ENCODE measurements at regions not wholly inside any gene's neighbourhood (a gene's known extent, or its start where the extent isn't known, plus 50 kb on each side); places are given as distances from the start of the nearest gene placed in this dataset.

- no peaks in the 10 kb centered on the region for H3K4me1 ChIP-seq (replicated peaks in 1 of 2; ENCODE audit: control insufficient read depth in 2 of 2, insufficient read depth in 2 of 2, low read length in 2 of 2)
- no peaks in the 10 kb centered on the region for H3K9me1 ChIP-seq (ENCODE audit: control insufficient read depth, insufficient read depth, low read length)
- H3K27ac ChIP-seq (ENCODE audit: extremely low read depth, low read depth, low read length), result no peak overlapping the region
- no TSS peak for BruUV-seq (replicated peaks)
- H4K20me1 ChIP-seq (replicated peaks; ENCODE audit: control insufficient read depth, insufficient read depth, low read length), result no peaks in the 10 kb centered on the region
- FAIRE-seq, result no peak
- no peaks in the 10 kb centered on the region for H3K36me3 ChIP-seq (ENCODE audit: control insufficient read depth, insufficient read depth, low read length)
- WGBS (ENCODE audit: insufficient coverage, low coverage, missing lambda C conversion rate), result 0% methylated on average over 1 of the region's 1 CpG
- H3K9me3 ChIP-seq (replicated peaks; ENCODE audit: control insufficient read depth, insufficient read depth, low read depth, low read length), result no peaks in the 10 kb centered on the region
- no peak for ATAC-seq
- intact Hi-C loops (cut with micrococcal nuclease), result no loop called here
- H3K27me3 ChIP-seq (ENCODE audit: control insufficient read depth in 2 of 2, insufficient read depth in 2 of 2, low read length in 2 of 2), result no peaks in the 10 kb centered on the region
- DNase-seq (ENCODE audit: extremely low read depth in 1 of 4, low spot score in 3 of 4), result no peak
- in situ Hi-C loops (cut with MboI), result no loop called here
- H3K4me3 ChIP-seq, result no peak overlapping the region
- no peak overlapping the region for H3K4me2 ChIP-seq (ENCODE audit: insufficient read depth, low read length)
- ChIA-PET CTCF (ENCODE audit: low intra/inter-chr PET ratio) (no interaction called here), POLR2A (no interaction called here)
- no peaks in the 10 kb centered on the region for H3K79me2 ChIP-seq (ENCODE audit: control insufficient read depth, insufficient read depth, low read length)
- H3K9ac ChIP-seq (ENCODE audit: insufficient read depth in 1 of 2, low read depth in 2 of 2, low read length in 2 of 2), result no peak overlapping the region
- no peak overlapping the region for H2AFZ ChIP-seq (ENCODE audit: low read depth, low read length)
- TF ChIP-seq NELFE (IDR thresholded peaks at IDR 0.05; ENCODE audit: insufficient read depth, insufficient read length), result no peak
- TF ChIP-seq ARID3A (IDR thresholded peaks at IDR 0.05; ENCODE audit: borderline replicate concordance, low read depth, low read length), result no peak
- TF ChIP-seq MCM5 (IDR thresholded peaks at IDR 0.05; ENCODE audit: low read depth), result no peak
- TF ChIP-seq U2AF1 (optimal IDR thresholded peaks at IDR 0.05; ENCODE audit: low read depth, low read length), result no peak
- TF ChIP-seq ZSCAN29 (IDR thresholded peaks at IDR 0.05), result no peak
- no peak for TF ChIP-seq HDAC8 (tag; IDR thresholded peaks at IDR 0.05)
- no peak for TF ChIP-seq PYGO2 (tag; IDR thresholded peaks at IDR 0.05)
- no peak for TF ChIP-seq CC2D1A (IDR thresholded peaks at IDR 0.05)
- no peak for TF ChIP-seq KAT7 (CRISPR knock-in tag; IDR thresholded peaks at IDR 0.05; ENCODE audit: borderline replicate concordance)
- no peak for TF ChIP-seq KLF16 (IDR thresholded peaks at IDR 0.05)
- no peak for TF ChIP-seq RAD51 (IDR thresholded peaks at IDR 0.05; ENCODE audit: borderline replicate concordance, low read depth)
- no peak for TF ChIP-seq ZNF512 (tag; IDR thresholded peaks at IDR 0.05)
- TF ChIP-seq TBL1XR1 (IDR thresholded peaks at IDR 0.05; ENCODE audit: low read length in 2 of 2), result no peak
- TF ChIP-seq ZNF232 (CRISPR knock-in tag; IDR thresholded peaks at IDR 0.05), result no peak
- no peak for TF ChIP-seq ZNF445 (CRISPR knock-in tag; IDR thresholded peaks at IDR 0.05; ENCODE audit: low read depth)
- no peak for TF ChIP-seq NR1H2 (CRISPR knock-in tag; IDR thresholded peaks at IDR 0.05)
- TF ChIP-seq BACH1 (tag; IDR thresholded peaks at IDR 0.05), result no peak
- no peak for TF ChIP-seq ZNF518B (CRISPR knock-in tag; IDR thresholded peaks at IDR 0.05)
- TF ChIP-seq HSF4 (CRISPR knock-in tag; IDR thresholded peaks at IDR 0.05; ENCODE audit: borderline replicate concordance), result no peak
Observed at GRCh38 chr4:72809208-72809607, 240.2 kb upstream of the ADAMTS3 start.
